ENCODE measurements at regions not wholly inside any gene's neighbourhood (a gene's known extent, or its start where the extent isn't known, plus 50 kb on each side); places are given as distances from the start of the nearest gene placed in this dataset.

GRCh38 chr18:25443776-25444175 lies 91.8 kb upstream of the ZNF521 start:
- DNase-seq: no peak
- TF ChIP-seq POLR2AphosphoS5 (IDR thresholded peaks at IDR 0.05) (no peak), CTCF (IDR thresholded peaks at IDR 0.05) (no peak), POLR2A (IDR thresholded peaks at IDR 0.05) (no peak), EP300 (IDR thresholded peaks at IDR 0.05; ENCODE audit: low read depth) (no peak)
- H3K36me3 ChIP-seq: no peaks in the 10 kb centered on the region
- H3K27ac ChIP-seq: no peak overlapping the region
- no peak overlapping the region for H3K4me3 ChIP-seq
- H3K27me3 ChIP-seq: no peaks in the 10 kb centered on the region
- intact Hi-C loops (cut with DNase I; ENCODE audit: low total_unique reads) (no loop called here), in situ Hi-C loops (cut with MboI; ENCODE audit: low pct_ligation_motif_present in 1 of 4, low pct_unique_long_range_greater_than_20kb in 1 of 4, low sequenced_read_pairs in 3 of 4) (no loop called here)
- H3K4me1 ChIP-seq: no peaks in the 10 kb centered on the region
- no peaks in the 10 kb centered on the region for H3K9me3 ChIP-seq

- no peak for TF ChIP-seq POLR2AphosphoS5 (IDR thresholded peaks at IDR 0.05)
- no peak for TF ChIP-seq CTCF (IDR thresholded peaks at IDR 0.05)
- TF ChIP-seq EP300 (IDR thresholded peaks at IDR 0.05; ENCODE audit: low read depth): no peak
- no peak for TF ChIP-seq POLR2A (IDR thresholded peaks at IDR 0.05)
These were observed 83.3 kb upstream of the ZNF521 start for GRCh38 chr18:25435149-25435782.

GRCh38 chr18:25434745-25435144 lies 82.8 kb upstream of the ZNF521 start:
- H3K27me3 ChIP-seq: no peaks in the 10 kb centered on the region
- in situ Hi-C loops (cut with MboI; ENCODE audit: low pct_ligation_motif_present in 1 of 4, low pct_unique_long_range_greater_than_20kb in 1 of 4, low sequenced_read_pairs in 3 of 4): no loop called here
- no peak for DNase-seq
- intact Hi-C loops (cut with DNase I; ENCODE audit: low total_unique reads): no loop called here
- no peak overlapping the region for H3K27ac ChIP-seq
- TF ChIP-seq POLR2A (IDR thresholded peaks at IDR 0.05) (no peak), POLR2AphosphoS5 (IDR thresholded peaks at IDR 0.05) (no peak), EP300 (IDR thresholded peaks at IDR 0.05; ENCODE audit: low read depth) (no peak), CTCF (IDR thresholded peaks at IDR 0.05) (no peak)
- 52 to 61% methylated on average over 2 of the region's 2 CpGs for WGBS, 2 donors (ENCODE audit: low coverage in 1 of 2)
- H3K4me1 ChIP-seq: no peaks in the 10 kb centered on the region
- H3K9me3 ChIP-seq: no peaks in the 10 kb centered on the region
- no peak overlapping the region for H3K4me3 ChIP-seq
- H3K36me3 ChIP-seq: no peaks in the 10 kb centered on the region

More at GRCh38 chr18:25435149-25435782, 83.3 kb upstream of the ZNF521 start:
- no peaks in the 10 kb centered on the region for H3K27me3 ChIP-seq
- in situ Hi-C loops (cut with MboI; ENCODE audit: low pct_ligation_motif_present in 1 of 4, low pct_unique_long_range_greater_than_20kb in 1 of 4, low sequenced_read_pairs in 3 of 4) (no loop called here), intact Hi-C loops (cut with DNase I; ENCODE audit: low total_unique reads) (no loop called here)
- no peak overlapping the region for H3K4me3 ChIP-seq
- no peak for DNase-seq
- no peaks in the 10 kb centered on the region for H3K4me1 ChIP-seq
- WGBS, 2 donors (ENCODE audit: low coverage in 1 of 2): 72 to 100% methylated on average over 2 to 3 of the region's 3 CpGs
- H3K27ac ChIP-seq: no peak overlapping the region
- no peaks in the 10 kb centered on the region for H3K9me3 ChIP-seq
- H3K36me3 ChIP-seq: no peaks in the 10 kb centered on the region

GRCh38 chr18:25433590-25433989 lies 81.6 kb upstream of the ZNF521 start:
- Histone ChIP-seq H3K27me3 (no peaks in the 10 kb centered on the region), H3K4me3 (no peak overlapping the region), H3K4me1 (no peaks in the 10 kb centered on the region), H3K27ac (no peak overlapping the region), H3K36me3 (no peaks in the 10 kb centered on the region), H3K9me3 (no peaks in the 10 kb centered on the region)
- 34 to 59% methylated on average over 3 of the region's 3 CpGs for WGBS, 2 donors (ENCODE audit: low coverage in 1 of 2)
- no peak for TF ChIP-seq EP300 (IDR thresholded peaks at IDR 0.05; ENCODE audit: low read depth)
- TF ChIP-seq CTCF (IDR thresholded peaks at IDR 0.05): no peak
- TF ChIP-seq POLR2AphosphoS5 (IDR thresholded peaks at IDR 0.05): no peak
- no peak for TF ChIP-seq POLR2A (IDR thresholded peaks at IDR 0.05)
- in situ Hi-C loops (cut with MboI; ENCODE audit: low pct_ligation_motif_present in 1 of 4, low pct_unique_long_range_greater_than_20kb in 1 of 4, low sequenced_read_pairs in 3 of 4): no loop called here
- DNase-seq: no peak
- intact Hi-C loops (cut with DNase I; ENCODE audit: low total_unique reads): no loop called here

Measured in transverse colon (tissue), 4 donors.